Stomach (tissue), 4 donors: ENCODE measurements at regions not wholly inside any gene's neighbourhood (a gene's known extent, or its start where the extent isn't known, plus 50 kb on each side); places are given as distances from the start of the nearest gene placed in this dataset.

Experiments
- CTCF ChIP-seq, 7 experiments: fragments of 450-650 bp in 4 of 7; fragments of 200-600 bp in 3 of 7; sonication (generic) in 3 of 7; IDR thresholded peaks; one replicate each; pipeline ENCODE4 v1.5.1; 2016 to 2019; ENCODE audit warnings: antibody characterized with exemption in 7 of 7, control low read depth in 2 of 7, mild to moderate bottlenecking in 1 of 7
- POLR2A ChIP-seq, 4 donors: fragments of 450-650 bp; IDR thresholded peaks; one replicate each; pipeline ENCODE4 v1.6.1; 2016; ENCODE audit warnings: antibody characterized with exemption in 4 of 4, control low read depth in 2 of 4, mild to moderate bottlenecking in 1 of 4, moderate library complexity in 1 of 4
- POLR2AphosphoS5 ChIP-seq, 3 donors: sonication (generic); formaldehyde crosslinking; IDR thresholded peaks; one replicate each; pipeline ENCODE4 v1.6.1; 2016; ENCODE audit warnings: antibody characterized with exemption in 3 of 3

GRCh38 chr9:115254287-115255180 lies 136.6 kb upstream of the TNC start:
- TF ChIP-seq POLR2AphosphoS5 (IDR thresholded peaks at IDR 0.05) (no peak), CTCF (IDR thresholded peaks at IDR 0.05) (no peak), POLR2A (IDR thresholded peaks at IDR 0.05) (no peak)
